ENCODE measurements at regions not wholly inside any gene's neighbourhood (a gene's known extent, or its start where the extent isn't known, plus 50 kb on each side); places are given as distances from the start of the nearest gene placed in this dataset.

DNA sequence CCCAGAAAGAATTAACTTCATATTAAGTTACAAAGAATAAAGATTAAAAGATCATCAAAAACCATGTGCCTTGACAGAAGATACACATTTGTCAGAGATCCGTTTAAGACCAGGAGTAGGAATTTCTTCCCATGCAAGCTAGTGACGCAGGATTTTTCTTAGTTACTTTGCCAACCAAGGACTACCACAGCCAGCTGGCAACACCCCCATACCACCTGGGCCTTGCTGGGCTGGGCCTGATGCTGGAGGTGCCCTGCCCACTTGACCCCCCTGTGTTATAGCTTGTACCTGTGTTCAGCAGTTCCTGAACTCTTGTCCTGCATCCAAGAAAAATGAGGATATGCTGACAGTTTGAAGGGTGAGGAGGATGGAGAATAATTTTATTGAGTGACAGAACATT lies 290.9 kb upstream of the SMC2 start:
- Histone ChIP-seq H4K20me1 (ENCODE audit: control insufficient read depth, extremely low read depth, insufficient read depth, low read length) (no peaks in the 10 kb centered on the region), H3K9me3 (ENCODE audit: control insufficient read depth, low read depth, low read length) (no peaks in the 10 kb centered on the region), H3K4me3 (ENCODE audit: control insufficient read depth in 2 of 3, extremely low read depth in 1 of 3, insufficient read depth in 2 of 3, low read depth in 1 of 3, low read length in 3 of 3) (no peak overlapping the region), H3K27me3 (ENCODE audit: control insufficient read depth, extremely low read depth, insufficient read depth, low read length) (no peaks in the 10 kb centered on the region), H3K9me1 (ENCODE audit: control insufficient read depth, extremely low read depth, insufficient read depth, low read length) (no peaks in the 10 kb centered on the region), H3K36me3 (ENCODE audit: control insufficient read depth in 2 of 2, extremely low read depth in 1 of 2, insufficient read depth in 2 of 2, low read length in 2 of 2) (no peaks in the 10 kb centered on the region), H3K79me2 (ENCODE audit: control insufficient read depth, insufficient read depth, low read length) (no peaks in the 10 kb centered on the region), H3K27ac (ENCODE audit: control insufficient read depth, insufficient read depth, low read length) (no peak overlapping the region), H3K9ac (ENCODE audit: control insufficient read depth, extremely low read depth, insufficient read depth, low read length) (no peak overlapping the region), H2AFZ (ENCODE audit: control insufficient read depth, low read length) (no peak overlapping the region), H3K4me1 (ENCODE audit: control insufficient read depth, extremely low read depth, insufficient read depth, low read length) (no peaks in the 10 kb centered on the region), H3K4me2 (ENCODE audit: control insufficient read depth, extremely low read depth, insufficient read depth, low read depth, low read length) (no peak overlapping the region)
- no peak for FAIRE-seq
- DNase-seq (ENCODE audit: low read depth, low spot score), result no peak
- TF ChIP-seq, protein P1, sequence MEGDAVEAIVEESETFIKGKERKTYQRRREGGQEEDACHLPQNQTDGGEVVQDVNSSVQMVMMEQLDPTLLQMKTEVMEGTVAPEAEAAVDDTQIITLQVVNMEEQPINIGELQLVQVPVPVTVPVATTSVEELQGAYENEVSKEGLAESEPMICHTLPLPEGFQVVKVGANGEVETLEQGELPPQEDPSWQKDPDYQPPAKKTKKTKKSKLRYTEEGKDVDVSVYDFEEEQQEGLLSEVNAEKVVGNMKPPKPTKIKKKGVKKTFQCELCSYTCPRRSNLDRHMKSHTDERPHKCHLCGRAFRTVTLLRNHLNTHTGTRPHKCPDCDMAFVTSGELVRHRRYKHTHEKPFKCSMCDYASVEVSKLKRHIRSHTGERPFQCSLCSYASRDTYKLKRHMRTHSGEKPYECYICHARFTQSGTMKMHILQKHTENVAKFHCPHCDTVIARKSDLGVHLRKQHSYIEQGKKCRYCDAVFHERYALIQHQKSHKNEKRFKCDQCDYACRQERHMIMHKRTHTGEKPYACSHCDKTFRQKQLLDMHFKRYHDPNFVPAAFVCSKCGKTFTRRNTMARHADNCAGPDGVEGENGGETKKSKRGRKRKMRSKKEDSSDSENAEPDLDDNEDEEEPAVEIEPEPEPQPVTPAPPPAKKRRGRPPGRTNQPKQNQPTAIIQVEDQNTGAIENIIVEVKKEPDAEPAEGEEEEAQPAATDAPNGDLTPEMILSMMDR (optimal IDR thresholded peaks at IDR 0.05 in 1 of 3, IDR thresholded peaks at IDR 0.05 in 1 of 3, conservative IDR thresholded peaks at IDR 0.05 in 1 of 3; ENCODE audit: extremely low read depth in 1 of 3, insufficient read depth in 2 of 3, low read length in 3 of 3), result no peak
- TF ChIP-seq EZH2 (IDR thresholded peaks at IDR 0.05; ENCODE audit: low read length), result no peak
- dilution Hi-C loops (cut with MboI; ENCODE audit: extremely low pct_ligation_motif_present, low sequenced_read_pairs), result no loop called here

DNA sequence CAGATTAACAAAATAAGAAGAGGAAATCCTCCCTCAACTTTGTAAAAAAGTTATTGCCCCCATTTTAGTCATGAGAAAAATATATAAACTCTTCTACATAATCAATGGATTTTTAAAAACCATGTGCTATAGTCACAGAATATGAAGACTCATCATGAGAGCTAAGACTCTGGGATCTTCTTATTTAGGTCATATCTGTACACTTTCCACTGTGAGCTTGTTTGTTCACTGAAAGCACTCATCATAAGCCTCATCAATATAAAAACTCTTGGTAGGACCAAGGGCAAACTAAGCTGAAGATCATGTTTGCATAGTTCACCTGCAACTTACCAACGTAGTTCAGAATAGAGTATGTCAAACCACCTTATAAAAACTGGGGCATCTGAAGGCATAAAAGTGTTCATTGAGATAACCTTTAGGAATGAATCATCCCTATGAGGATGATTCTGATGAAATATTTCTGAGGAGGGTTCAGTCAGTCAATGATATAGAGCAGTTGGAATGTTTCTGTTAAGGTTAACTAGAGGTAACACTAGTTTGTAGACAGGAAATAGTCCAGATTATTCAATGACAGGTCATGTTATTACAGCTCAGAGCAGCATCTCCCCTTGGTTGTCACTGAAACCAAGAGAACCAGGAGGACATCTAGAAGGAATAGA lies 289.9 kb upstream of the SMC2 start:
- Histone ChIP-seq H3K27me3 (ENCODE audit: control insufficient read depth, extremely low read depth, insufficient read depth, low read length) (no peaks in the 10 kb centered on the region), H3K4me1 (ENCODE audit: control insufficient read depth, extremely low read depth, insufficient read depth, low read length) (no peaks in the 10 kb centered on the region), H4K20me1 (ENCODE audit: control insufficient read depth, extremely low read depth, insufficient read depth, low read length) (no peaks in the 10 kb centered on the region), H3K36me3 (ENCODE audit: control insufficient read depth in 2 of 2, extremely low read depth in 1 of 2, insufficient read depth in 2 of 2, low read length in 2 of 2) (no peaks in the 10 kb centered on the region), H3K9me3 (ENCODE audit: control insufficient read depth, low read depth, low read length) (no peaks in the 10 kb centered on the region), H3K79me2 (ENCODE audit: control insufficient read depth, insufficient read depth, low read length) (no peaks in the 10 kb centered on the region), H3K4me3 (ENCODE audit: control insufficient read depth in 2 of 3, extremely low read depth in 1 of 3, insufficient read depth in 2 of 3, low read depth in 1 of 3, low read length in 3 of 3) (no peak overlapping the region), H3K4me2 (ENCODE audit: control insufficient read depth, extremely low read depth, insufficient read depth, low read depth, low read length) (no peak overlapping the region), H3K9me1 (ENCODE audit: control insufficient read depth, extremely low read depth, insufficient read depth, low read length) (no peaks in the 10 kb centered on the region), H3K27ac (ENCODE audit: control insufficient read depth, insufficient read depth, low read length) (no peak overlapping the region), H3K9ac (ENCODE audit: control insufficient read depth, extremely low read depth, insufficient read depth, low read length) (no peak overlapping the region), H2AFZ (ENCODE audit: control insufficient read depth, low read length) (no peak overlapping the region)
- TF ChIP-seq, protein P1 (optimal IDR thresholded peaks at IDR 0.05 in 1 of 3, IDR thresholded peaks at IDR 0.05 in 1 of 3, conservative IDR thresholded peaks at IDR 0.05 in 1 of 3; ENCODE audit: extremely low read depth in 1 of 3, insufficient read depth in 2 of 3, low read length in 3 of 3), result no peak
- dilution Hi-C loops (cut with MboI; ENCODE audit: extremely low pct_ligation_motif_present, low sequenced_read_pairs), result no loop called here
- DNase-seq (ENCODE audit: low read depth, low spot score) (no peak), FAIRE-seq (no peak)

All from keratinocyte (primary cell).